A549 (cell line): ENCODE measurements at regions not wholly inside any gene's neighbourhood (a gene's known extent, or its start where the extent isn't known, plus 50 kb on each side); places are given as distances from the start of the nearest gene placed in this dataset.
"Not testable (repeated sequence)": the region's sequence is repeated elsewhere in the genome, so short reads cannot be mapped to it uniquely, and the experiment has no call there.

Experiments
- ATAC-seq, 2 experiments: fragments of 200-7000 bp in 1 of 2; fragments of >200 bp in 1 of 2; cut with Nextera tagmentation in 1 of 2; cut with Tn5 transposase in 1 of 2; 3 replicates each; pipeline versions ENCODE4 v1.8.0 to v1.9.1; 2018 to 2020; ENCODE audit warnings: mild to moderate bottlenecking in 1 of 2, moderate library complexity in 1 of 2
- CTCF ChIA-PET: fragments of 300-600 bp; sonication (Branson Sonifier 250); formaldehyde crosslinking; extraction: SDS; loops from one replicate; lab custom pipeline; 2021; ENCODE audit warnings: antibody characterized with exemption, inconsistent platforms; lab: Yijun Ruan, JAX
- POLR2A ChIA-PET: fragments of 350-600 bp; formaldehyde crosslinking; extraction: SDS; loops from one replicate; lab custom pipeline; 2021; ENCODE audit warnings: antibody characterized with exemption, inconsistent platforms; lab: Yijun Ruan, JAX
- DNase-seq, 2 experiments: peaks; one replicate each; pipeline versions ENCODE4 v3.0.0 to v3.0.0-alpha.2; 2011 to 2016; ENCODE audit warnings: low read depth in 1 of 2, low spot score in 1 of 2
- FAIRE-seq: peaks from 2 replicates; lab custom pipeline; 2011; peaks lifted over from hg19 to GRCh38; lab: Jason Lieb, UNC
- H3K27ac ChIP-seq, 2 experiments: fragments of >200 bp; sonication (Bioruptor Twin); formaldehyde crosslinking; 3 replicates each; pipeline ENCODE4 v1.5.1; 2016 to 2017
- H3K4me1 ChIP-seq: fragments of >200 bp; sonication (Bioruptor Twin); formaldehyde crosslinking; 3 replicates; pipeline ENCODE4 v1.6.1; 2016
- H3K4me2 ChIP-seq: fragments of >200 bp; sonication (Bioruptor Twin); formaldehyde crosslinking; 3 replicates; pipeline ENCODE4 v1.6.1; 2016
- H3K4me3 ChIP-seq: fragments of >200 bp; sonication (Bioruptor Twin); formaldehyde crosslinking; 3 replicates; pipeline ENCODE4 v1.5.1; 2016
- H3K9me3 ChIP-seq: fragments of >200 bp; sonication (Bioruptor Twin); formaldehyde crosslinking; 3 replicates; pipeline ENCODE4 v1.6.1; 2016
- BHLHE40 ChIP-seq: IDR thresholded peaks from 2 replicates; pipeline ENCODE4 v1.6.1; 2012; ENCODE audit warnings: low read depth, low read length, inconsistent platforms
- E2F6 ChIP-seq: IDR thresholded peaks from 2 replicates; pipeline ENCODE4 v1.6.1; 2012; ENCODE audit warnings: low read depth, borderline replicate concordance
- EHF ChIP-seq: fragments of 250-450 bp; sonication (Bioruptor Pico); IDR thresholded peaks from 2 replicates; pipeline ENCODE4 v1.5.0; 2020; ENCODE audit warnings: mild to moderate bottlenecking
- ELK1 ChIP-seq: fragments of 150-350 bp; IDR thresholded peaks from 2 replicates; pipeline ENCODE4 v1.6.1; 2014; ENCODE audit warnings: low read depth, mild to moderate bottlenecking, low read length
- EP300 ChIP-seq, 2 experiments: fragments of >200 bp; sonication (Bioruptor Twin); formaldehyde crosslinking; IDR thresholded peaks; 2 replicates in 1 of 2; 3 replicates in 1 of 2; pipeline ENCODE4 v1.6.1; 2016 to 2017
- FOSB ChIP-seq: fragments of 250-450 bp; sonication (Bioruptor Pico); IDR thresholded peaks from 2 replicates; pipeline ENCODE4 v1.5.0; 2020; ENCODE audit warnings: mild to moderate bottlenecking, moderate library complexity
- HDAC2 ChIP-seq: fragments of 200-600 bp; sonication (generic); IDR thresholded peaks from 2 replicates; pipeline ENCODE4 v1.6.1; 2016
- HES2 ChIP-seq: fragments of >200 bp; sonication (Bioruptor Twin); formaldehyde crosslinking; IDR thresholded peaks from 2 replicates; pipeline ENCODE4 v1.6.1; 2016
- HEYL ChIP-seq: fragments of 250-450 bp; sonication (Bioruptor Pico); IDR thresholded peaks from 2 replicates; pipeline ENCODE4 v1.8.0; 2021; ENCODE audit warnings: mild to moderate bottlenecking, moderate library complexity
- HOXB13 ChIP-seq: fragments of 250-450 bp; sonication (Bioruptor Pico); IDR thresholded peaks from 2 replicates; pipeline ENCODE4 v1.5.0; 2020; ENCODE audit warnings: low read depth, mild to moderate bottlenecking, moderate library complexity
- HOXB5 ChIP-seq: fragments of 250-450 bp; sonication (Bioruptor Pico); IDR thresholded peaks from 2 replicates; pipeline ENCODE4 v1.5.0; 2020; ENCODE audit warnings: mild to moderate bottlenecking, moderate library complexity
- KDM1A ChIP-seq: fragments of 200-600 bp; sonication (generic); IDR thresholded peaks from 2 replicates; pipeline ENCODE4 v1.6.1; 2016; ENCODE audit warnings: low read depth, mild to moderate bottlenecking
- KDM5A ChIP-seq: fragments of 200-600 bp; sonication (generic); IDR thresholded peaks from 2 replicates; pipeline ENCODE4 v1.6.1; 2016; ENCODE audit warnings: antibody characterized with exemption, mild to moderate bottlenecking
- MAX ChIP-seq: IDR thresholded peaks from 2 replicates; pipeline ENCODE4 v1.6.1; 2012
- NFE2L2 ChIP-seq: fragments of 150-350 bp; conservative IDR thresholded peaks from 2 replicates; pipeline ENCODE4 v1.6.1; 2014; ENCODE audit warnings: low read length
- NPAS2 ChIP-seq: fragments of 250-450 bp; sonication (Bioruptor Pico); IDR thresholded peaks from 2 replicates; pipeline ENCODE4 v1.8.0; 2022; ENCODE audit warnings: mild to moderate bottlenecking, moderate library complexity, borderline replicate concordance
- RAD21 ChIP-seq, 2 experiments: fragments of >200 bp in 1 of 2; sonication (Bioruptor Twin) in 1 of 2; formaldehyde crosslinking in 1 of 2; IDR thresholded peaks in 1 of 2; conservative IDR thresholded peaks in 1 of 2; 2 replicates in 1 of 2; 3 replicates in 1 of 2; pipeline ENCODE4 v1.6.1; 2012 to 2018; ENCODE audit warnings: inconsistent platforms in 1 of 2
- RARB ChIP-seq: fragments of 250-450 bp; sonication (Bioruptor Pico); IDR thresholded peaks from 2 replicates; pipeline ENCODE4 v1.8.0; 2021; ENCODE audit warnings: mild to moderate bottlenecking, moderate library complexity
- RCOR1 ChIP-seq: fragments of 150-350 bp; IDR thresholded peaks from 2 replicates; pipeline ENCODE4 v1.6.1; 2014; ENCODE audit warnings: antibody characterized with exemption, low read length, low read depth
- REST ChIP-seq: fragments of 200-600 bp; sonication (generic); IDR thresholded peaks from 2 replicates; pipeline ENCODE4 v1.6.1; 2016; ENCODE audit warnings: antibody characterized with exemption, mild to moderate bottlenecking, moderate library complexity
- RFX5 ChIP-seq: fragments of 450-650 bp; IDR thresholded peaks from 2 replicates; pipeline ENCODE4 v1.7.1; 2014; ENCODE audit warnings: antibody characterized with exemption, mild to moderate bottlenecking, moderate library complexity
- RNF2 ChIP-seq: fragments of 200-600 bp; sonication (generic); IDR thresholded peaks from 2 replicates; pipeline ENCODE4 v1.6.1; 2016; ENCODE audit warnings: low read depth, mild to moderate bottlenecking, antibody characterized with exemption, moderate library complexity, borderline replicate concordance
- TP53 ChIP-seq: fragments of 250-450 bp; sonication (Bioruptor Pico); IDR thresholded peaks from 2 replicates; pipeline ENCODE4 v1.5.0; 2021; ENCODE audit warnings: mild to moderate bottlenecking, moderate library complexity
- ZSCAN20 ChIP-seq: fragments of 250-450 bp; sonication (Bioruptor Pico); IDR thresholded peaks from 2 replicates; pipeline ENCODE4 v1.8.0; 2022; ENCODE audit warnings: mild to moderate bottlenecking, moderate library complexity
- WGBS: methylation state at CpG from one replicate; pipeline ENCODE4 v1.1.6; 2017; ENCODE audit errors: missing lambda C conversion rate; 5-methylcytosine and 5-hydroxymethylcytosine counted together

GRCh38 chr12:67107235-67107634 lies 161.9 kb upstream of the CAND1 start:
- no peak overlapping the region for H3K4me2 ChIP-seq
- H3K4me1 ChIP-seq = no peaks in the 10 kb centered on the region
- H3K27ac ChIP-seq = no peak overlapping the region
- FAIRE-seq = no peak
- no peak for DNase-seq
- H3K4me3 ChIP-seq = no peak overlapping the region
- CTCF ChIA-PET = no interaction called here
- TF ChIP-seq EP300 (IDR thresholded peaks at IDR 0.05) (no peak), NPAS2 (no peak), E2F6 (no peak), MAX (no peak), BHLHE40 (no peak), KDM5A (no peak), KDM1A (no peak), TP53 (CRISPR knock-in tag) (no peak), HDAC2 (no peak), HOXB13 (CRISPR knock-in tag) (no peak), REST (no peak)
- 0% methylated on average over 1 of the region's 1 CpG for WGBS
- no peak for ATAC-seq
- POLR2A ChIA-PET = no interaction called here
- peaks cover 19% of the 10 kb centered on the region for H3K9me3 ChIP-seq

- no peak for ATAC-seq
- Histone ChIP-seq H3K4me2 (no peak overlapping the region), H3K27ac (no peak overlapping the region), H3K4me1 (no peaks in the 10 kb centered on the region), H3K4me3 (no peak overlapping the region), H3K9me3 (peaks cover 19% of the 10 kb centered on the region)
- FAIRE-seq = no peak
- no peak for TF ChIP-seq HDAC2
- no peak for TF ChIP-seq ZSCAN20 (CRISPR knock-in tag)
- no peak for TF ChIP-seq RNF2
- no peak for TF ChIP-seq NFE2L2
- no peak for TF ChIP-seq RCOR1
- no peak for TF ChIP-seq RFX5
- TF ChIP-seq NPAS2 = no peak
- no peak for TF ChIP-seq REST
- TF ChIP-seq RAD21 (conservative IDR thresholded peaks at IDR 0.05 in 1 of 2, IDR thresholded peaks at IDR 0.05 in 1 of 2) = no peak
- TF ChIP-seq HES2 = no peak
- no peak for TF ChIP-seq HOXB5 (CRISPR knock-in tag)
- TF ChIP-seq EHF (CRISPR knock-in tag) = no peak
- TF ChIP-seq FOSB (CRISPR knock-in tag) = no peak
- no peak for TF ChIP-seq ELK1
- no peak for TF ChIP-seq TP53 (CRISPR knock-in tag)
- no peak for TF ChIP-seq HEYL (CRISPR knock-in tag)
- TF ChIP-seq RARB = no peak
- ChIA-PET CTCF (no interaction called here), POLR2A (no interaction called here)
- DNase-seq = no peak
- 0% methylated on average over 1 of the region's 1 CpG for WGBS
Measured at GRCh38 chr12:67107751-67108269, 161.3 kb upstream of the CAND1 start.

GRCh38 chr12:67110345-67110744 lies 158.8 kb upstream of the CAND1 start:
- FAIRE-seq, H3K4me3 ChIP-seq, ATAC-seq, DNase-seq, H3K4me2 ChIP-seq, POLR2A ChIA-PET, H3K27ac ChIP-seq, H3K4me1 ChIP-seq: not testable (repeated sequence)
- 87% methylated on average over 2 of the region's 2 CpGs for WGBS
- CTCF ChIA-PET = interaction anchor here (0.6 kb wide), 1 partner anchor 24 kb away, joined by 3 read pairs; no protein-coding TSS in a partner anchor
- H3K9me3 ChIP-seq = peaks cover 18% of the 10 kb centered on the region
